Left cardiac atrium (tissue), 4 donors: ENCODE measurements at regions not wholly inside any gene's neighbourhood (a gene's known extent, or its start where the extent isn't known, plus 50 kb on each side); places are given as distances from the start of the nearest gene placed in this dataset.
"Not testable (repeated sequence)": the region's sequence is repeated elsewhere in the genome, so short reads cannot be mapped to it uniquely, and the experiment has no call there.

Source experiments
- ATAC-seq, 2 donors: fragments of 200-7000 bp; cut with Tn5 transposase; one replicate each; pipeline ENCODE4 v1.9.1; 2020; ENCODE audit warnings: mild to moderate bottlenecking in 2 of 2, moderate library complexity in 2 of 2
- DNase-seq: peaks from one replicate; pipeline ENCODE4 v3.0.0-alpha.2; 2020
- intact Hi-C, 2 donors: fragments of 100-400 bp; cut with DNase I; formaldehyde crosslinking; loops; one replicate each; pipeline versions ENCODE4 v1.14.1 to v1.15.1; 2022 to 2023
- donor health status: DM: no; HTN: yes; CAD: no.
- donor health status: DM: no; HTN: yes; CAD: no; lungs with severe emphysema.
- donor health status: DM: yes; HTN: yes; CAD: no.
- donor health status: Dilated cardiomyopathy.

DNA sequence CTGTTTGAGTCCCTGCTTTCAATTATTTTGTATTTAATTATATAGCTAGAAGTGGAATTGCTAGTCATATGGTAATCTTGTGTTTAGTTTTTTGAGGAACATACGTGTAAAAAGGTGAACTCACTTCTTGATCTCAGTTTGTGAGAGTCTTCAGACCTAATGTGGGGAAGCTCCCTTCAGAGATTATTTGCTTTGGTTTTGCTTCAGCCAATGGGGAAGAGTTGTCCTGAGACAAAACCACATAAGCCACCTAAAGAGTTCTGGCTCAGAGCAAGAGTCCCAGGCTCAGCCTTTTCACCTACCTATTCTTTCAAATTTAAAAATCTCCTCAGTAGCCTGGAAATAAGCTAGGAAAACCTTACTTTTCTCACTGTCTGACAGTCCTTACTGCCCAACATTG lies 138.4 kb downstream of the UCK2 start:
- intact Hi-C loops = no loop called here
- no peak for DNase-seq
- no peak for ATAC-seq

DNA sequence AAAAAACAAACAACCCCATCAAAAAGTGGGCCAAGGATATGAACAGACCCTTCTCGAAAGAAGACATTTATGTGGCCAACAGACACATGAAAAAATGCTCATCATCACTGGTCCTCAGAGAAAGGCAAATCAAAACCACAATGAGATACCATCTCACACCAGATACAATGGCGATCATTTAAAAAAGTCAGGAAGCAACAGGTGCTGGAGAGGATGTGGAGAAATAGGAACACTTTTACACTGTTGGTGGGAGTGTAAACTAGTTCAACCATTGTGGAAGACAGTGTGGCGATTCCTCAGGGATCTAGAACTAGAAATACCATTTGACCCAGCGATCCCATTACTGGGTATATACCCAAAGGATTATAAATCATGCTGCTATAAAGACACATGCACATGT lies 142.0 kb downstream of the UCK2 start:
- intact Hi-C loops, ATAC-seq, DNase-seq: not testable (repeated sequence)

DNA sequence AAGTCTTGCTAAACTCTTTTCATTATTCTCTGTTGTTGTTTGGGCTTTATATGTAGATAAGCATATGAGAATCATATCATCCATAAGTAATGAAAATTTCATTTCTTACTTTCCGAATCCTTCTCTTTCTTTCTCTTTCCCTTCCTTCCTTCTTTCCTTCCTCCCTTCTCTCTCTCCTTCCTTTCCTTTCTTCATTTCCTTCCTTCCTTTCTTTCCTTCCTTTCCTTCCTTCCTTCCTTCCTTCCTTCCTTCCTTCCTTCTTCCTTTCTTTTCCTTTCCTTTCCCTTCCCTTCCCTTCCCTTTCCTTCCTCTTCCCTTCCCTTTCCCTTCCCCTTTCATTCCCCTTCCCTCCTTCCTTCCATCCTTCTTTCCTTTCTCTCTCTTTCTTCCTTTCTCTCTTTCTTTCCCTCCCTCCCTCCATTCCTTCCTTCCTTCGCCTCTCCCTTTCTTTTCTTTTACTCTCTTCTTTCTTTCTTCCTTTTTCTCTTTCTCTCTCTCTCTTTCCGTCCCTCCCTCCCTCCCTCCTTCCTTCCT lies 147.3 kb downstream of the UCK2 start:
- intact Hi-C loops = no loop called here
- no peak for ATAC-seq
- DNase-seq = no peak

GRCh38 chr1:165988275-165988674 lies 160.9 kb downstream of the UCK2 start:
- intact Hi-C loops = loop anchor here in 1 of 2 donors (10.0 kb wide), 1 partner anchor 57 kb away; no protein-coding TSS in a partner anchor
- ATAC-seq = no peak
- no peak for DNase-seq

DNA sequence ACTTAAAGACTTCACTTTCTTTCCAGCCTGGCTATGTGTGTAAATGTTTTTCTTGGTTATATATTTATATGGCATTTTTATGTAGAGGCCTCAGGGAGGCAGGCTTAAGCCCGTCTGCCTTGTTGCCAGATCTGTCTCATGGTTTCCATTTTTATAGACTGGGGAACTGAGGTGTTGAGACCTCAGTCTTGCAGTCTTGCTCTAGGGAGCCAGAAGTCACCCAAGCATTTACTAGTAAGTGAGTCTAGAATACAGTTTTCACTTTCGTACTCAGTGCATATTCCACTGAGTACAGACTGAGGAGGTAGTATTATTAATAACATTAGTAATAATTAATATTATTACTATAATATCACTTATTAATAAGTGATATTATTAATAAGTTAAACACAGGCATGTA lies 161.4 kb downstream of the UCK2 start:
- ATAC-seq (no peak), DNase-seq (no peak)
- intact Hi-C loops = loop anchor here in 1 of 2 donors (10.0 kb wide), 1 partner anchor 56 kb away; no protein-coding TSS in a partner anchor

- DNase-seq (no peak), ATAC-seq (no peak)
- intact Hi-C loops = no loop called here
These were observed 165.1 kb downstream of the UCK2 start for GRCh38 chr1:165992533-165992932.

DNA sequence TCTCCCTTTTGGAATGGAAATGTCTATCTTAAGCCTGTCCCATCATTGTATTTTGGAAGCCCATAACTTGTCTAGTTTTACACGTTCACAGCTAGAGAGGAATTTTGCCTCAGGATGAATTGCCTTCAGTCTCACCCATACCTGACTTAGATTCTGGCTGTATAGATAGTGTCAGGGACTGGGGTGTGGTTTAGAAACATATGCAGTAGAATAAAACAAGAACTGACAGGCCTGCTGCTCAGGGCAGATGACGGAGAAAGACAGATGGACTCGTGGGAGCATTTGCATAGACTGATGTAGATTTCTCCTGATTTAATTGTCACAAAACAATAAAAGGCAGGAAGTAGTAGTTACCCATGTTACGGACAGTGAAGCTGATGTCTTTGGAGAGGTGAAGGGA lies 166.7 kb downstream of the UCK2 start:
- intact Hi-C loops = no loop called here
- DNase-seq (no peak), ATAC-seq (no peak)

DNA sequence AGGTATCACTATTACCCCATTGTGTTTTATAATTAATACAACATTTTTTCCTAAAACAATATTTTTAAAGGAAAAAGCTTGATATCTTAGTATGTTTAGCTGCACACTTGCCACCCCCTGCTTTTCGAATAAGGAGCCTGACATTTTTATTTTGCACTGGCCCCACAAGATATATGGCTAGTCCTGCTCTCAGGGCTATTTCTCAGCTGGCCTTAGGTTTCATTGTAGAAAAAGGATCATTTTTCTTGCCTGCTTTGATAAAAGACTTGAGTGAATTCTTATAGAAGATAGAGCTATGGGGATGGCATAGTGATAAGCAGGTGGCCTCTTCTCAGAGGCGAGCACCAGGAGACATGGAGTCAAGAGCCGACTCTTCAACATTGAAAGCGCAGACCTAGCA lies 167.0 kb downstream of the FAM78B start:
- intact Hi-C loops = no loop called here
- DNase-seq (no peak), ATAC-seq (no peak)

DNA sequence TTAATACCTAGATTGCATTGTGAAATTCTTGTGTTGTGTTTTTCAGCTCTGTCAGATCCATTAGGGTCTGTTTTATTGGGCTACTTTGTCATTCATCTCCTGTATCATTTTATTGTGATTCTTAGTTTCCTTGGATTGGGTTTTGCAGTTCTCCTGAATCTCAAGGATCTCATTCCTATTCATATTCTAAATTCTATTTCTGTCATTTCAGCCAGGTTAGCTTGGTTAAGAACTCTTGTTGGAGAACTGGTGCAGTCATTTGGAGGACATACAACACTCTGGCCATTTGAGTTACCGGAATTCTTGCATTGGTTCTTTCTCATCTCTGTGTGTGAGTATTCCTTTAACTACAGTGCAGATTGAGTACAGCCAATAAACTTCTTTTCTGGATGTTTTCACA lies 159.6 kb downstream of the FAM78B start:
- intact Hi-C loops = no loop called here
- DNase-seq (no peak), ATAC-seq (no peak)

GRCh38 chr1:166013232-166013631 lies 153.6 kb downstream of the FAM78B start:
- intact Hi-C loops = no loop called here
- DNase-seq (no peak), ATAC-seq (no peak)

GRCh38 chr1:166017395-166017794 lies 149.4 kb downstream of the FAM78B start:
- no peak for DNase-seq
- no peak for ATAC-seq
- intact Hi-C loops = no loop called here
